ENCODE measurements at regions not wholly inside any gene's neighbourhood (a gene's known extent, or its start where the extent isn't known, plus 50 kb on each side); places are given as distances from the start of the nearest gene placed in this dataset.

DNA sequence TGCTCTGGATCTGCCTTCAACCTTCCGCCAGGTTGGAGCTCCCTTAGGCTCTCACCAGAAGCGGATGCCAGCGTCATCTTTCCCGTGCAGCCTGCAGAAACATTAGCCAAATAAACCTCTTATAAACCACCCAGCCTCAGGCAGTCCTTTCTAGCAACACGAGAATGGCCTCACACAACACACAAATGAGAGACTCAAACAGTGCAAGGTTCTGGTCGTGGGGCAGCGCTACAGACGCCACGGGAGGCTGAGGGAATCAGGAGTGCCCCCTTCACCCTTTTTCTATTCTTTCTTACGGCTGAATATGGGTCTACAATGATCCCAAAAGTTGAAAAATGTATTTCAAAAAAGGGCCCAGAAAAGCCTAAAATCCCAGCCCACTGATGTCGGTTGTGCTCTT, 96.4 kb downstream of the FOXL3 start:
- no peak for DNase-seq (ENCODE audit: low spot score)

DNA sequence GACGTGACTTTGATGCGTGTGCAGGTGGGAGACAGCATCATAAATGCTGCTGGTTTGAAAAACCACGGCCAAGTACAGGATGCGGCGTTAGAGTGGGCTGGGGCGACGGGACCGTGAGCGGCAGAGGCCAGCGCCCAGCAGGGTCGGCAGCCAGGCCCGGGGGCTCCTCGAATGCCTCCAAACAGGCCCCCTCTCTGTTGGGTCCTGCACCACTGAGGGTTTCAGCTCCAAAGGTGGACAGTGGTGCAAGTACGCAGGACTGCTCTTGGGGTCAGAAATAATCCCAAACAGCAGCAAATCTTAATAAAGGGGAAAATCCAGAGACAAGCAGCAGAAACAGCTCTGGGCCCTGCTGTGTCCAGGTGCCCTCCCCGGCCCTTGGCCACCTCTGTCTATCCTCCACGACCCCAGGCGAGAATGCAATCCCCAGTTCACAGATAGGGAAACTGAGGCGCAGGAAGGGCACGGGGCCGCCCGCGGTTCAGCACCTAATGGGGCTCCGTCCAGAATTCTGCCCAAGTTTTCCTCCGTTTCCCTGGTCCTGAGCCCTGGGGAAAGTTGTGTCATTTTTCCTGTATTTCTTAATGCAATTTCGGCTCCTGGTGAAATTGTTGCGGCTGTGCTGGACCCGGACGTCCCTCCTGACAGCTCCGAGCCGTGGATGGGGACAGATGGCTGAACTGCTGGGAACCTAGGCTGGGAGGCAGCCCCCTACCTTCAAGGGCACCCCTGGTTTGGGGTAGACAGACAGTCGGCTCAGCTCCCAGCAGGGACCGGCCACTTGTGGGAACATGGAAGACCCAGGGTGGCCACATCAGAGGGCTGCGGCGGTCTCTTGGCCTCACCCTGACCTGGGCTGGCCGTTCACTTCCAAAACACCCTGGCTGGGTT, 97.4 kb downstream of the FOXL3 start:
- DNase-seq (ENCODE audit: low spot score), result no peak

DNA sequence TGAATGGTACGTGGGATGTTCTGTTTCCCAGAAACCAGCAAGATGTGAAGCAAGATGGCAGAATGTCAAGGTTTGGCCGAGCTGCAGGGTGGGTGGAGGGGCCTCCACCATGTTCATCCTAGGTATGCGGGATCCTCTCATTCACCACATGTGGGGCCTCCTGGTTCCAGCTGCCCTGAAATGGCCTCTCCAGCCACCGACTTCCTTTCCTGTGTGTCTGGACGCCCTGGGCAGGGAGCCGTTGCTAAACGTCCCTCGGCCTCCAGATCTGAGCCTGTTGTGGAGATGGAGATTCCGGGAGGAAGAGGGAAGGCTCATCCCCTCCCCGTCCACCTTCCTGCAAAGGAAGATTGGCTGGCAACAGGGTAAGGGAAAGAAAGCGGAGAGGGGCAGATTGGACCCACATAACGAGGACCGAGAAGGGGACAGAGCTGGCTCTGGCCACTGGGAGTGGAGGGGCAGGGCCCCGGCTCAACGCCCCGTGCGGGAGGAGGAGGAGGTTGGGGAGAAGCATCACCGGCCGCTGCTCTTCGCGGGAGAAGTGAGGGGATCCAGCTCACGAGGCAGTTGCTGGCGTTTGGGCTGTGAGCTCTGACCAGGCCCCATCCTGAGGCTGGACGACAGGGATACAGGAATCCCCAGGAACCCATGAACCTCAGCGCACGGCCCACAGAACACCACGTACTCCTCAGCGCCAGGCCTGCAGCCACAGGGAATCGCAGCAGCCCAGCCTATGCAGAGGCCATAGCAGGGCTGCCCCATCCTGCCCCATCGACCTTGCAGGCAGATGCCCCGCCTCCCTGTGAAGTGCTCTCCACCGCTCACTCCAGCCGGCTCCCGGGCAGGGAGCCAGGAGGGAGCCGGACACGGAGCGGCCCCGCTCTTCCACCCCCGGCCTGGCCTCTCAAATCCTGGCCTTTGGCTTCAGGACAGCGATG, 98.3 kb downstream of the FOXL3 start:
- no peak for DNase-seq (ENCODE audit: low spot score)

DNA sequence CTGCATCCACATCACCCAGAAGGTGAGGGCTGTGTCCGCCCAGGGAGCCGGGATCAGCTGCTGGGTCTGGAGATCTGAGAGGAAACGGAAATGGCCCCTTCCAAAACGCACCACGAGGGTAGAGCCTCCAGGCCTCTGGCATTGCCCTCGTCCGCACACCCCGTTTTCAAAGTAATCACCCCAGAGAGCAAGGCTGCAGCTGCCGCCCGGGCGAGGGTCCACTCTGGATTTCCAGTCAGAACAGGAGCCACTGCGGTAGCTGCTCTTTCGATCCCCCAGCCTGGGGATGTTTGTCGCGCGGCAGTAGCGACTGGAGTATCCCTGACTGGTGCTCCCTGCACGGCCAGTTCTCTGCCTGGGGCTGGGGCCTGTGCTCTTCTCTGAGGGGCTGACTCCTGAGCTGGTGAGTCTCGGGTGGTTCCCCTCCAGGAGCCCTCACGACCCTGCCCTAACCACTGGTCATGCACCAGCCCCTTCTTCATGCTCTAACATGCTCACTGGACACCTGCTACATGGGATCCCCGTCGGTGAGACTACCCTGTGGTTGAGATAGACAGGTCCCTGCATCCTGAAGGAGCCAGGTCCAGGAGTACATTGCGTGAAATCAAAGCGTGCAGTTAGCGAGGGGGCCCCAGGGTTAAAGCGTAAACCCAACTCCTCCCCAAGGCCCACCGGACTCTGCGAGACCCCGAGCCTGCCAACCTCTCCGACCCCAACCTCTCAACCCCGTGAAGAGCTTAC, 99.2 kb downstream of the FOXL3 start:
- DNase-seq (ENCODE audit: low spot score), result no peak

DNA sequence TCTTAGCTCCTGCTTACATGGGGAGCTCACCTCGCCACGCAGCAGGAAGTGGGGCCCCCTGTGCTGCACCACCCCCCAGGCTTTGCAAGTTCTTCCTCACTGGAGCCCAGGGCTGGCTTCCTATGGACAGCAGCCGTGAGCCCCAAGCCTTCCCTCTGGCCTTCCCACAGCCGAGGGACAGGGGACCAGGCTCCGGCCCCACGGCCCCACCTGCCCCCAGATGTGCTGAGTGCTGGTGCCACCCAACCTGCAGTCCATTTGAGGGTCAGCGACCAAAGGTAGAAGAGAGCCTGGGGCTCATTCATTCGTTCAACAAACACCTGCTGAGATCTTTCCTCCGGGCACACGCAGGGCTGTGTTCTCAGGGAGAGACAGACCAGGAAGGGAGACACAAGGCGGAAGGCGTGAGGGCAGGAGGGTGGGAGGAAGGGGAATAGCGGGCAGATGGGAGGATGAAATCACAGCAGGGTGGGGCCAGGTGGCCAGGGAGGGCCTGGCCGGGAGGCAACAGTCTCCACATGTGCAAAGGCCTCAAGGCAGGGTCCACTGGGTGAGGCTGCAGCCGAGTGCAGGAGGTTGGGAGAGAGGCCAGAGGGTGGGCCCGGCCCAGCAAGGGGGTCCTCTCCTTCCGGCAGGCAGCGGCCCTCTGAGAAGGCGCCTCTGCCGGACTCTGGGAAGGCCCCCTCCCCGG, 100.1 kb downstream of the FOXL3 start:
- no peak for DNase-seq (ENCODE audit: low spot score)

DNA sequence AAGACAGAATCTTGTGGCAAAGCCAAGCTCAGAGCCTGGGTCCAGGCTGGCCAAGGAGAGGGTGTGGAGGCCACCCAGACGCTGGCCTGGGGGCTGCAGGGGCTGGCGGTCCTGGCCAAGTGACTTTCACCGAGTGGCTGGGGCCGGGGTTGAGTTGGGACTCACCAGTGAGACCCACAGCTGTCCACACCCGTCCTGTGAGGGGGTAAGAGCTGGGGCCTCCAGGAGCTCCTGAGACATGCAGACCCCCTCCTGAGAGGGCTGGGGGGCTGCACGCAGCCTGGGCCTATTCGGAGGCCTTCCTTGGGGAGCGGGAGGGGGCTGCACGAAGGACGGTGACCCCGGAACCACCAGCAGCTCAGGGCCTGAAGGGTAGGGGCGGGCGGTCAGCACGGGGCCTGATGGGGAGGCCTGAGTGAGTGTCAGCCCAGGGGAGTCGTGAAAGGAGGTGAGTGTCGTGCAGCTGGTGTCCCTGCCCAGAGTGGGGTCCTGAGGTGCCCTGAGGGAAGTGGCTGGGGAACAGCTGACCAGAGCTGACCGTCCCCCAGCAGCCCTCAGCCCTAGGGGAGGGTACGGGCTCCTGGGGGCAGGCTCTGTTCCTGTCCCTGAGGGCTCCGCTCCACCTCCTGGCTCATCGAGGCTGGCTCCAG, 100.9 kb downstream of the FOXL3 start:
- DNase-seq (ENCODE audit: low spot score), result no peak

DNA sequence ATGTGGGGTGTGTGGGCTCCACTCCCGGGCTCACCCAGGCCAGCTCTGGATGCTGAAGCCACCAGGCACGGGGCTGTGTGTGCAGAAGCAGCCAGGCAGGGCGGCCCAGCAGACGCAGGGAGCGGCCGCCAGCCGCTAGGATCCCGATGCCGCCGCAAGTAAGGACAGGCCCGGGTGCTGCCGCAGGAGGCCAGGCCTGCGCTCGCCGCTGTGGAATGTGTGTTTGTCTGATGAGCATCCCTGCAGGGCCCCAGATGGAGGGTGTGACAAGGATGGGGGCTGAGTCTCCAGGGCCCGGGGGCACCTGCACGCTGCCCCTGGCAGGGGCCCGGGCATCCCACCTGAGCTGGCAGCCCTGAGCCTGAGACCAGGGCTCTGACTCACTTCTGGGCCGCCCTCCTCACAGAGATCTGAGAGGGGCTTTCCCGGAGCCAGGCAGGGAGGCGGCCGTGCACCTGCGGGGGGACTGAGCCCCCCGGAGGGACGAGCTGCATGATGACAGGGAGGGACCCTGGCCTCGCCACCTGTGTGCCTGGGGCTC, 101.5 kb downstream of the FOXL3 start:
- no peak for DNase-seq (ENCODE audit: low spot score)

DNA sequence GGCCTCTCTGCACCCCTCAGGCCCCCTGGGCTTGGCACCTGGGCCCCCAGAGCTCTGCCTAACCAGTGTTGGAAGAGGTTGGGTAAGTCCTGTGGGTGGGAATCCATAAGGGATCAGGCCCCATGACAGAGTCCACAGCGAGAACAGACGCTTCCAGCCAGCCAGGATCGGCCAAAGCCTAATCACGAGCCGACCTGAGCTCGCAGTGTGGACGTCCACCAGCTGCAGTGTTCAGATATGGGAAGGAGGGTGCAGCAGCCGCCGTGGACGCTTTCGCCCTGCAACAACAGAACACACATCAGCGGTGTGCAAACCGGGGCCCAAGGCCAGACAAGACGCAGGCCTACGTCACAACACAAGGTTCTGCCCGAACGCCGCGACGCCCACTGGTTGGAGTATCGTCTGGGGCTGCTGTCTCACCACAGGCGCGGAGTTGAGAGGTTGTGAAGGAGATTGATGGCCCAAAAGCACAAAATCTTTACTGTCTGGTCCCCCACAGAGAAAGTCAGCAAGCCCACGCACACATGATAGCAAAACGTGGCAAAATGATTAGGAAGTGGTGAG, 102.1 kb downstream of the FOXL3 start:
- no peak for DNase-seq (ENCODE audit: low spot score)

DNA sequence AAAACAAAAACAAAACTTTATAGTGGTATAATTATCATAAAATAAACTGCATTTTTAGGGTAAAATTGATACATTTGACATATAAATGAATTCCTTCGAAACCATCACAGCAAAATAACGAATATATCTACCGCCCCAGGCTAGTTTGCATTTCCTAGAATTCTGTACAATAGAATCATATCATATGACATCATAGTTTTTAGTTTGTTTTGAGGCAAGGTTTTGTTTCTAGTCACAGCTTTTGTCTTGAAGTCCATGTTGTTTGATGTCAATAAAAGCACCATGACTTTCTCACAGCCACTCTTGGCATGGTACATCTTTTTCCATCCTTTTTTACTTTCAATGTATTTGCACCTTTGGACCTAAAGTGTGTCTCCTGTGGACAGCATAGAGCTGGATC, 102.9 kb downstream of the FOXL3 start:
- no peak for DNase-seq (ENCODE audit: low spot score)

DNA sequence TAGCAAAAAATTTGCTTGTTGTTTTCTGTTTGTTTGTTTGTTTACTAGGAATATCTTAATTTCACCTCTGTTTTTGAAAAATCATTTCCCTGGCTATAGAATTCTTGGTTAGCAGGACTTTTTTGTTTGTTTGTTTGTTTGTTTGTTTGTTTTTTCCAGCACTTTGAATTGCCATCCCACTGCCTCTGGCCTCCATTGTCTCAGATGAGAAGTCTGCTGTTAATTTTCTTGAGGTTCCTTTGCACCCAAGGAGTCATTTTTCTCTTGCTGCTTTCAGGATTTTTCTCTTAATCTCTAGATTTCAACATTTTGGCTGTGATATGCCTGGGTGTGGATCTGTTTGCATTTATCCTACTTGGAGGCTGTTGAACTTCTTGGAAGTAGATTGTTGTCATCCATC, 105.7 kb downstream of the FOXL3 start:
- DNase-seq (ENCODE audit: low spot score), result no peak

DNA sequence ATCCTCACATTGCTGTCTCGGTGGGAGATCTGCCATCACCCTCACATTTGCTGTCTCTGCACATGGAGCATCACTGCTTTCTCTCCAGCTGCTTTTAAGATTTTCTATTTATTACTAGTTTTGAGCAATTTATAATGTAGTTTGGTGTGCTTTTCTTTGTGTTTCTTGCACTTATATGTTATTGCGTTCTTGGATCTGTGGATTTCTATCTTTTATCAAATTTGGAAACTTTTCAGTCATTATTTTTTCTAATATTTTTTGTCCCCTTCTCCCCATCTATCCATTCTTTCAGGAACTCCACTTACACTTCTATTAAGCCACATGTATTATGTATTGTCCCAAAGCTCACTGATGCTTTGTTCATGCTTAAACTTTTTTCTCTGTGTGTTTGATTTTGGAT, 108.9 kb downstream of the FOXL3 start:
- DNase-seq (ENCODE audit: low spot score), result no peak

DNA sequence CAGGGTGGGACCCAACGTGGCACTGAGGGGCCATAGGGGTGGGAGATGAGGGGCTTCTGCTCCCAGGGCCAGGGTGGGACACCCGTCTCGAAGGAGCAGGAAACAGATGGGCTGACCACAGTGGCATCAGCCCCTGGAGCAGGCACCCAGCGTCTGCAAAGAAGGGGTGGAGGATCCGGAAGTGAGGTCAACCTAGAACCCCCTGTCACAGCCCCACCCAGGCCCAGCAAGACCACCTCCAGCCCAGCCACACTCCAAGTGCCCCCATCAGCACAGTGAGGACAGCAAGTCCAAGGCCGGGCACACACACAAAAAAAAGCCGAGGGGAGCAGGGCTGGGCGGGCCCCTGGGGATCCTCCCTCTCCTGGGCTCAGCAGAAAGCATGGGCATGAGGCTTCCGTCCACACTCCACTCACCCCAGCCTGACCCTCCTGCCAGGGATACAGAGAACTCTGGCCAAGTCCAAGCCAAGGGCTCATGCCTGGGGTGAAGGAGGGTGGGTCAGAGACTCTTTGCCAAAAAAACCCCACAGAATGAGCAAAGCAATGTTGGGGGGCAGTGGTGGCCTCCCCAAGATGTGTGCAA, 111.0 kb downstream of the FOXL3 start:
- no peak for DNase-seq (ENCODE audit: low spot score)

DNA sequence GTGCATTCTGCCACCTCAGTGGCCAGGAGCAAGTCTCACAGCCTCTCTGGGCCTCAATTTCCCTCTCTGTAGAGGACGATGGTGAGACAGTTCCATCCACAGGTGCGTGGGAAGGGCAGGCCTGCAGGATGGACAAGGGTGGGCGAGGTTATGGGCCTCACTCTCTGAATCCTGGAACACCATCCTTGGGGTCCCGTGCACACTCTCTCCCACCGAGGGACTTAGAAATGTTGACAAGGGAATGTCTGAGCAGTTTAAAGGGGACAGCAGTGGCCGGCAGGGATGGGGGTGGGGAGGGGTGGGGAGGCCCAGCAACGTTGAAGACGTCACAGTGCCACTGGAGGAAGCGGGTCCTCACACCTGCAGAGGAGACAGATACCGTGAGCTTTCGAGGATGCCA, 111.5 kb downstream of the FOXL3 start:
- DNase-seq (ENCODE audit: low spot score), result no peak

DNA sequence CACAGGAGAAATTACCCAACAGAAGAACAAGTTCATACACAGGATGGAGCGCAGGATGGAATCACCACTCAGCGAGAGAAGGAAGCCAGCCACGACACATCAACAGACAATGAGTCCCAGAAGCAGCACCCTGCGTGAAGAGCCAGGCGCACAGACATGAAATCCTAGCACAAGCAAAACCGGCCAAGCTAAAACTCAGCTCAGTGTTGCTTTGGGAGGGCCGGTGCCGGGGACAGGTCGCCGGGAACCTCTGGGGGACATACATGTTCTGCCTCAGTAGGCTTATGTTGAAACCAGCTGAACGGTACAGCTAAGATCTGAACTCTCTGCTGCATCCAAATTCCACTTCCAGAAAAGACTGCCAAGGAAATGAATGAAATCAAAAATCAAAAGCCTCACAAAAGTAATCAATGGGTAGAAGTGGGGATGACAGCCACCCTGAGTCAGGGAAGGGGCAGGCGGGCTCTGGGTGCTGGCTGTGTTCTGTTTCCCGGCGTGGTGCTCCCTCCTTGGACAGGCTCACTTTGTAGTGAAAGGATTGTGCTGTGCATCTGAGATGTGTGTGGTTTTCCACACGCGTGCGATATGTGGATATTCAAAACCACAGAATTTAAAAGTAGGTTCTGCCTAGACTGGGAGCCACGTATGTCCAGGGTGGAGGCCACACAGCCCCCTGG, 114.7 kb downstream of the PDGFA start:
- DNase-seq (ENCODE audit: low spot score), result no peak

DNA sequence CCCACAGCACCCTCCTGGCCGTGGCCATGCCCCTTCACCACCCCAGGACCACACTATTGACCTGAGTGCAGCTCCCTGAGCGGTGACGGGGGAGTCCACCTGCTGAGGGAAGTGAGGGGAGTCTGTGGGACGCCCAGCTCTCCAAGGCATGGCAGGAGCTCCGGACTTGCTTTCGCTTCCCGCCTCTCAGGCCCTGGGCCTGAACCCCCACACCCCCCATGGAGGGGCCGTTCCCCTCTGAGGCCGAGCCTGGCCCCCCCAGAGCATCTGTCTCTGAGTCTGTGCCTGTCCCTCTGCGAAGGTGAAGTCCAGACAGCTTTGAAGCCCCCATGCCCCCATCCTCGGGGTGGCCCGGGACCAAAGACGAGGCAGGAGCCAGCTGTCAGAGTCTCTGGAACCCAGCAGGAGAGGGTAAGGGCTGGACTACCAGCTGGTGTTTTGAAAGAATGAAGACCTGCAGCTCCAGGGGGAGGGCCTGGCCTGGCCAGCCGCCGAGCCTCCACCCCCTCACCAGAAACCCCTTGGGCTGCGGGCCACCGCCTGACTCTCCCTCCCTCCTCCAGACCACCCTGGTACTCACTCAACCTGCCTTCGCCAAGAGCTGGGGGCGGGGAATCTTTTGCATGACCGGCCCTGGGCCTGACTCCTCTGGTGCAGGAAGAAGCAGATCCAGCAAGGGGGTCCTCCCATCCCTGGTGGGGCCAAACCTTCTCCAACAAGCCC, 114.0 kb downstream of the PDGFA start:
- no peak for DNase-seq (ENCODE audit: low spot score)

DNA sequence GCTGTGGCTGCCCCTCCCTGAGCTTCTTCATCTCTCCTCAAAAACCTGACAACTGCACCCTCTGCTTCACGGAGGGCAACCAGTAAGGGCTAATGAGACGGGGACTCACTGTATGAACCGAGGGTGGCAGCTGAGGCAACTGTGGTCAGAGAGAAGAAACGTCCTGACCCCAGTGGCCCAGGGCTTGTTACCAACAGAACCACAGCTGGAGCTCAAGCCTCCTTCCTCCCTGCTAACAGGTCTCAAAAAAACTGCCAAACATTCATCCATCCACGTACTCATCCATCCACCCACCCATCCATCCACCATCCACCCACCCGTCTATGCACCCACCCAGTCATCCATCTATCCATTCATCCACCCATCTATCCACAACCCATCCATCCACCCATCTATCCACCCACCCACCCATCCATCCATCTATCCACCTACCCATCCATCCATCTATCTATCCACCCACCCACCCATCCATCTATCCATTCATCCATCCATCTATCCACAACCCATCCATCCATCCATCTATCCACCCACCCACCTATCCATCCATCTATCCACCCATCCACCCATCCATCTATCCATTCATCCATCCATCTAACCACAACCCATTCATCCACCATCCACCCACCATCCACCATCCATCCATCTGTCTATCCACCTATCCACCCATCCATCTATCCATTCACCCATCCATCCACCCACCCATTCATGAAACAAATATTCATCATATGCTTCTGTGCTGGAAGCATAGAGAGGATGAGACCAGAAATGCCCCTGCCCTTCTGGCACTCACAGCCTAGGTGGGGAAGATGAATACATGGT, 111.7 kb downstream of the PDGFA start:
- DNase-seq (ENCODE audit: low spot score), result no peak

DNA sequence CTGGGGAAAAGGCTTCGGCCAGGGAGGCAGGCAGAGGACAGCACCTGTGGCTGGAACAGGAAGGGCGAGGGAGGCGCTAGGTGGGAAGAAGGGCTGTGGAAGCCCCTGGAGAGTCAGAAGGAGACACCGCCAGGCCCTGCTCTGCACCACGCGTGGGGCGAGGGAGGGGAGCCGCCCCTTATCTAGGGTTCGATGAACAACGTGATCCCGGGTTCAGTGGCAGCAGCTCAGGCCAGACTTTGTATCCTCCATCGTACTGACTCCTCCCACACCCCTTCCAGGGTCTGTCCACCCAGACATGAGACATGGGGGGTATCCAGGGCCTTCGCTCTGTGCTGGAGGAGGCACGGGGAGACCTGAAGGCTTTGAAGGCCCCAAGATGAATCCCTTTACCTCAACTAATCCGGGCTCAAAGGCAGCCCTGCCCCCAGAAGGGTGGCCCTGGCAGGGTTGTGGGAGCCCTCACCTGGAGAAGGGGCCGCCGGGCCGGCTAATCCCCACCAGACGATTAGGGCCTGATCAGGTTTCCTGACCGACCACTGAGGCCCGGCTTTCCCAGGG, 110.8 kb downstream of the PDGFA start:
- no peak for DNase-seq (ENCODE audit: low spot score)
